ENCODE measurements at regions not wholly inside any gene's neighbourhood (a gene's known extent, or its start where the extent isn't known, plus 50 kb on each side); places are given as distances from the start of the nearest gene placed in this dataset.

- no peak overlapping the region for H3K27ac ChIP-seq
- no peak for ATAC-seq
- no peak for TF ChIP-seq CTCF (IDR thresholded peaks at IDR 0.05)
- no peak overlapping the region for H3K4me3 ChIP-seq
- H3K4me1 ChIP-seq: no peaks in the 10 kb centered on the region
- DNase-seq: no peak
- H3K27me3 ChIP-seq: no peaks in the 10 kb centered on the region
- H3K36me3 ChIP-seq: no peaks in the 10 kb centered on the region
- H3K9me3 ChIP-seq: no peaks in the 10 kb centered on the region
- intact Hi-C loops (cut with DNase I): no loop called here
Observed at GRCh38 chr3:22141769-22142168, 390.8 kb upstream of the ZNF385D start.

GRCh38 chr3:22147161-22147560 is 396.2 kb upstream of the ZNF385D start:
- DNase-seq (no peak), ATAC-seq (no peak)
- no peaks in the 10 kb centered on the region for H3K27me3 ChIP-seq
- H3K9me3 ChIP-seq: no peaks in the 10 kb centered on the region
- intact Hi-C loops (cut with DNase I): no loop called here
- H3K4me1 ChIP-seq: no peaks in the 10 kb centered on the region
- no peak for TF ChIP-seq CTCF (IDR thresholded peaks at IDR 0.05)
- no peak overlapping the region for H3K4me3 ChIP-seq
- no peaks in the 10 kb centered on the region for H3K36me3 ChIP-seq
- H3K27ac ChIP-seq: no peak overlapping the region

- DNase-seq: no peak
- no peak for TF ChIP-seq CTCF (IDR thresholded peaks at IDR 0.05)
- Histone ChIP-seq H3K36me3 (no peaks in the 10 kb centered on the region), H3K27ac (no peak overlapping the region), H3K27me3 (no peaks in the 10 kb centered on the region), H3K4me1 (no peaks in the 10 kb centered on the region), H3K9me3 (no peaks in the 10 kb centered on the region), H3K4me3 (no peak overlapping the region)
- ATAC-seq: no peak
- intact Hi-C loops (cut with DNase I): no loop called here
Observed at GRCh38 chr3:22156868-22157267, 405.9 kb upstream of the ZNF385D start.

- ATAC-seq: no peak
- intact Hi-C loops (cut with DNase I): no loop called here
- H3K27ac ChIP-seq: no peak overlapping the region
- H3K4me1 ChIP-seq: no peaks in the 10 kb centered on the region
- DNase-seq: no peak
- H3K9me3 ChIP-seq: no peaks in the 10 kb centered on the region
- no peaks in the 10 kb centered on the region for H3K36me3 ChIP-seq
- no peaks in the 10 kb centered on the region for H3K27me3 ChIP-seq
- TF ChIP-seq CTCF (IDR thresholded peaks at IDR 0.05): no peak
- H3K4me3 ChIP-seq: no peak overlapping the region
Observed at GRCh38 chr3:22157848-22158247, 406.8 kb upstream of the ZNF385D start.

- no peaks in the 10 kb centered on the region for H3K27me3 ChIP-seq
- intact Hi-C loops (cut with DNase I): no loop called here
- no peak for TF ChIP-seq CTCF (IDR thresholded peaks at IDR 0.05)
- no peak overlapping the region for H3K4me3 ChIP-seq
- no peak overlapping the region for H3K27ac ChIP-seq
- H3K36me3 ChIP-seq: no peaks in the 10 kb centered on the region
- no peaks in the 10 kb centered on the region for H3K9me3 ChIP-seq
- no peaks in the 10 kb centered on the region for H3K4me1 ChIP-seq
- DNase-seq (no peak), ATAC-seq (no peak)
Observed at GRCh38 chr3:22159004-22159695, 408.1 kb upstream of the ZNF385D start.

Data from left lung (tissue), 4 donors.